Caco-2 (cell line): ENCODE measurements at regions not wholly inside any gene's neighbourhood (a gene's known extent, or its start where the extent isn't known, plus 50 kb on each side); places are given as distances from the start of the nearest gene placed in this dataset.

Experiments used
- BruUV-seq: library from RNA; stranded (reverse); fragments of 400-500 nt; replicated peaks from 2 replicates; lab custom pipeline; 2021; lab: Mats Ljungman, UMichigan
- CTCF ChIA-PET: fragments of 300-600 bp; sonication (Branson Sonifier 250); formaldehyde crosslinking; loops from one replicate; lab custom pipeline; 2022; ENCODE audit warnings: antibody characterized with exemption; lab: Charles Lee
- POLR2A ChIA-PET: fragments of 300-600 bp; sonication (Branson Sonifier 250); formaldehyde crosslinking; loops from one replicate; lab custom pipeline; 2022; ENCODE audit warnings: antibody characterized with exemption; lab: Charles Lee
- DNase-seq, 2 experiments: peaks; one replicate each; pipeline versions ENCODE4 v3.0.0 to v3.0.0-alpha.2; 2020 to 2022
- H3K27me3 ChIP-seq: replicated peaks from 2 replicates; pipeline ENCODE4 v1.6.0; 2011; ENCODE audit warnings: low read length; ENCODE audit not compliant: control insufficient read depth, insufficient read depth
- H3K36me3 ChIP-seq: 2 replicates; pipeline ENCODE4 v1.5.1; 2011; ENCODE audit warnings: low read length; ENCODE audit not compliant: control insufficient read depth, insufficient read depth
- H3K4me1 ChIP-seq: fragments of 250-450 bp; sonication (Bioruptor Pico); 2 replicates; pipeline ENCODE4 v1.5.1; 2020; ENCODE audit warnings: mild to moderate bottlenecking
- H3K4me3 ChIP-seq: 2 replicates; pipeline ENCODE4 v1.5.1; 2011; ENCODE audit warnings: low read depth, mild to moderate bottlenecking, control low read depth, low read length
- H3K9me3 ChIP-seq: fragments of 250-450 bp; sonication (Bioruptor Pico); 2 replicates; pipeline ENCODE4 v1.5.1; 2020; ENCODE audit warnings: mild to moderate bottlenecking, moderate library complexity
- H3K27ac Mint-ChIP-seq: one replicate; pipeline ENCODE4 v1.8.0; 2022; ENCODE audit warnings: mixed read lengths; ENCODE audit not compliant: unreplicated experiment
- H3K27me3 Mint-ChIP-seq: one replicate; pipeline ENCODE4 v1.8.0; 2022; ENCODE audit warnings: mixed read lengths; ENCODE audit not compliant: insufficient read depth, unreplicated experiment
- H3K36me3 Mint-ChIP-seq: one replicate; pipeline ENCODE4 v1.8.0; 2022; ENCODE audit warnings: mild to moderate bottlenecking, mixed read lengths; ENCODE audit not compliant: insufficient read depth, unreplicated experiment
- H3K4me1 Mint-ChIP-seq: one replicate; pipeline ENCODE4 v1.8.0; 2022; ENCODE audit warnings: low read depth, mixed read lengths; ENCODE audit not compliant: unreplicated experiment
- H3K4me3 Mint-ChIP-seq: one replicate; pipeline ENCODE4 v1.8.0; 2022; ENCODE audit warnings: mild to moderate bottlenecking, moderate library complexity, mixed read lengths; ENCODE audit not compliant: unreplicated experiment
- H3K9me3 Mint-ChIP-seq: one replicate; pipeline ENCODE4 v1.8.0; 2022; ENCODE audit warnings: mixed read lengths; ENCODE audit not compliant: unreplicated experiment
- intact Hi-C: fragments of 100-400 bp; cut with micrococcal nuclease; formaldehyde crosslinking; loops from one replicate; pipeline ENCODE4 v1.10.0; 2022; ENCODE audit not compliant: unreplicated experiment
- TF ChIP-seq, protein P1 (sequence below), 2 experiments: fragments of 200-600 bp in 1 of 2; IDR thresholded peaks; 1 replicate in 1 of 2; 2 replicates in 1 of 2; pipeline versions ENCODE4 v1.5.1 to v1.8.0; 2011 to 2022; ENCODE audit warnings: antibody characterized with exemption in 1 of 2, control low read depth in 1 of 2, inconsistent platforms in 1 of 2, low read depth in 1 of 2, low read length in 1 of 2, mild to moderate bottlenecking in 1 of 2, moderate library complexity in 1 of 2; ENCODE audit not compliant: insufficient read depth in 1 of 2, severe bottlenecking in 1 of 2, unreplicated experiment in 1 of 2

DNA sequence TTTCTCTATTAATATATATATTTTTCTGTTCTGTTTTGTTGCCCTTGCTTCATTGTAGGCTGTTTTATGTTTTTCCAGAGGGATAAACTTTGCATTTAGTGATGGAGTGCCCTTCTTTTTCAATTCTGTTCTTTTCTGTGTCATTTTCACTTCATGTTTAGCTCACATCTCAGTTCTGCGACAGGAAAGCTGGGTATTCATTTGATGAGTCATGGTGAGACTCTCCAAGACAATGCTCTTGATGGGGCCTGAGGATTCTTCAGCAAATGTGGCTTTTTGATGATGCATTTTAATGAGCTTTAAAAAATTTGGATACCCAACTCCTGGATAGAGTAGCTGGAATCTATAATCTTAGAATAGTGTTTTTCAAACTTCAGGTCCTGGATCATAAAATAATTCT lies 56.5 kb upstream of the SPATA31D4 start:
- Mint-ChIP-seq H3K27me3 (no peaks in the 10 kb centered on the region), H3K36me3 (no peaks in the 10 kb centered on the region), H3K27ac (no peak overlapping the region), H3K4me1 (no peaks in the 10 kb centered on the region), H3K9me3 (no peaks in the 10 kb centered on the region), H3K4me3 (no peak overlapping the region)
- H3K27me3 ChIP-seq: no peaks in the 10 kb centered on the region
- TF ChIP-seq, protein P1, sequence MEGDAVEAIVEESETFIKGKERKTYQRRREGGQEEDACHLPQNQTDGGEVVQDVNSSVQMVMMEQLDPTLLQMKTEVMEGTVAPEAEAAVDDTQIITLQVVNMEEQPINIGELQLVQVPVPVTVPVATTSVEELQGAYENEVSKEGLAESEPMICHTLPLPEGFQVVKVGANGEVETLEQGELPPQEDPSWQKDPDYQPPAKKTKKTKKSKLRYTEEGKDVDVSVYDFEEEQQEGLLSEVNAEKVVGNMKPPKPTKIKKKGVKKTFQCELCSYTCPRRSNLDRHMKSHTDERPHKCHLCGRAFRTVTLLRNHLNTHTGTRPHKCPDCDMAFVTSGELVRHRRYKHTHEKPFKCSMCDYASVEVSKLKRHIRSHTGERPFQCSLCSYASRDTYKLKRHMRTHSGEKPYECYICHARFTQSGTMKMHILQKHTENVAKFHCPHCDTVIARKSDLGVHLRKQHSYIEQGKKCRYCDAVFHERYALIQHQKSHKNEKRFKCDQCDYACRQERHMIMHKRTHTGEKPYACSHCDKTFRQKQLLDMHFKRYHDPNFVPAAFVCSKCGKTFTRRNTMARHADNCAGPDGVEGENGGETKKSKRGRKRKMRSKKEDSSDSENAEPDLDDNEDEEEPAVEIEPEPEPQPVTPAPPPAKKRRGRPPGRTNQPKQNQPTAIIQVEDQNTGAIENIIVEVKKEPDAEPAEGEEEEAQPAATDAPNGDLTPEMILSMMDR (IDR thresholded peaks at IDR 0.05; ENCODE audit: insufficient read depth in 1 of 2, low read depth in 1 of 2, low read length in 1 of 2, severe bottlenecking in 1 of 2, unreplicated experiment in 1 of 2): no peak
- BruUV-seq: no TSS peak
- intact Hi-C loops: no loop called here
- ChIA-PET POLR2A (no interaction called here), CTCF (no interaction called here)
- DNase-seq: no peak
- H3K9me3 ChIP-seq: no peaks in the 10 kb centered on the region
- H3K4me1 ChIP-seq: no peaks in the 10 kb centered on the region
- H3K36me3 ChIP-seq: no peaks in the 10 kb centered on the region
- no peak overlapping the region for H3K4me3 ChIP-seq

DNA sequence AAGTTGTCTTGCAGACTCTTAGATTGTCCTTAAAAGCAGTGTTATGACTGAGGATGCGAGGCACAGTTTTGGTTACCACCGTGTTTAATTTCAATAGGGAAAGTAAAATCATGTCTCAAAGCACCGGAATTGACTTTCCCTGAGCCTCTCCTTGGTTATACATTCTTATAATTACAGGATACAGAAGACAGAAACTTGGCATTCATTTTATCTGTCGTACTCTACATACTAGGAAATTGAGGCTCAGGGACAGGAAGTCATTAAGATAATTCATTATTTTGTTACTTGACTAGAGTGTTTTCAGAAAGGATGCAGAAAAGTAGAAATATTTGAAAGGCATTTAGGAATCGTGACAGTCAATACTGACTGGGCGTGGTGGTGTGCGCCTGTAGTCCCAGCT lies 54.0 kb upstream of the SPATA31D4 start:
- TF ChIP-seq, protein P1 (IDR thresholded peaks at IDR 0.05; ENCODE audit: insufficient read depth in 1 of 2, low read depth in 1 of 2, low read length in 1 of 2, severe bottlenecking in 1 of 2, unreplicated experiment in 1 of 2): no peak
- H3K4me1 Mint-ChIP-seq: no peaks in the 10 kb centered on the region

DNA sequence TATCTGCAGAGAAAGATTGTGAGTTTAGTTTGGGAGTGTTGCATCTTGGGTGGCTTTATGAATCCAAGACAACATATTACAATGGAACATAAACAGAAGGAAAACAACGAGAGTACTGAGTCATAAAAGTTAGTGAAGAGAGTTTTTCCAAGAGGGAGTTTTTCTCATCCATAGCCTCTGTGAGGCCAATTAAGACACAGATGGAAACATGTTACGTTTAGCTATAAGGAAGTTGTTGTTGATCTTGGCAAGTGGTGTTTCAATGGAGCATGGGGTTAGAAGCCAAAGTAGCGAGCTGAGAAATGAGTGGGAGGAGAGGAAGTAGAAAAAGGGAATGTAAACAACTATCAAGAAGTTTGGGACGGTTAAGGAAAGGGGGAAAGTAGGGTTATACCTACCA lies 53.3 kb upstream of the SPATA31D4 start:
- CTCF ChIA-PET: no interaction called here
- no peaks in the 10 kb centered on the region for H3K9me3 ChIP-seq
- H3K4me3 Mint-ChIP-seq: no peak overlapping the region
- no peaks in the 10 kb centered on the region for H3K9me3 Mint-ChIP-seq
- no peaks in the 10 kb centered on the region for H3K4me1 ChIP-seq
- POLR2A ChIA-PET: no interaction called here
- no peaks in the 10 kb centered on the region for H3K27me3 Mint-ChIP-seq
- no peaks in the 10 kb centered on the region for H3K27me3 ChIP-seq
- no peak overlapping the region for H3K27ac Mint-ChIP-seq
- TF ChIP-seq, protein P1 (IDR thresholded peaks at IDR 0.05; ENCODE audit: insufficient read depth in 1 of 2, low read depth in 1 of 2, low read length in 1 of 2, severe bottlenecking in 1 of 2, unreplicated experiment in 1 of 2): no peak
- BruUV-seq: no TSS peak
- no peaks in the 10 kb centered on the region for H3K4me1 Mint-ChIP-seq
- intact Hi-C loops: no loop called here
- H3K4me3 ChIP-seq: no peak overlapping the region
- no peaks in the 10 kb centered on the region for H3K36me3 Mint-ChIP-seq
- no peaks in the 10 kb centered on the region for H3K36me3 ChIP-seq
- DNase-seq: no peak

More for the DNA sequence above, 54.0 kb upstream of the SPATA31D4 start:
- CTCF ChIA-PET: no interaction called here
- Histone ChIP-seq H3K4me3 (no peak overlapping the region), H3K36me3 (no peaks in the 10 kb centered on the region), H3K27me3 (no peaks in the 10 kb centered on the region), H3K4me1 (no peaks in the 10 kb centered on the region), H3K9me3 (no peaks in the 10 kb centered on the region)
- POLR2A ChIA-PET: no interaction called here
- intact Hi-C loops: no loop called here
- H3K27ac Mint-ChIP-seq: no peak overlapping the region
- no peaks in the 10 kb centered on the region for H3K27me3 Mint-ChIP-seq
- no peaks in the 10 kb centered on the region for H3K9me3 Mint-ChIP-seq
- BruUV-seq: no TSS peak
- no peak overlapping the region for H3K4me3 Mint-ChIP-seq
- no peak for DNase-seq
- no peaks in the 10 kb centered on the region for H3K36me3 Mint-ChIP-seq
